K562 (cell line): ENCODE measurements at regions not wholly inside any gene's neighbourhood (a gene's known extent, or its start where the extent isn't known, plus 50 kb on each side); places are given as distances from the start of the nearest gene placed in this dataset.

Experiments
- ATAC-seq: fragments of 200-7000 bp; cut with Tn5 transposase; 3 replicates; pipeline ENCODE4 v1.9.1; 2020; ENCODE audit warnings: moderate library complexity
- BruUV-seq: library from RNA; stranded (reverse); fragments of 400-500 nt; replicated peaks from 2 replicates; lab custom pipeline; 2021; lab: Mats Ljungman, UMichigan
- CTCF ChIA-PET: fragments of 300-600 bp; formaldehyde crosslinking; extraction: SDS; loops from one replicate; lab custom pipeline; 2021; ENCODE audit warnings: low intra/inter-chr PET ratio; lab: Yijun Ruan, JAX
- POLR2A ChIA-PET: fragments of 300-600, 350-650 bp; sonication (Branson Sonifier 250); formaldehyde crosslinking; extraction: SDS; loops from one replicate; lab custom pipeline; 2021; ENCODE audit warnings: antibody characterized with exemption, inconsistent platforms; lab: Yijun Ruan, JAX
- DNase-seq, 4 experiments: peaks; one replicate each; pipeline versions ENCODE4 v3.0.0 to v3.0.0-alpha.2; 2011 to 2018; ENCODE audit warnings: low spot score in 3 of 4, mixed read lengths in 3 of 4; ENCODE audit errors: extremely low read depth in 1 of 4
- FAIRE-seq: peaks from 2 replicates; lab custom pipeline; 2011; peaks lifted over from hg19 to GRCh38; lab: Jason Lieb, UNC
- H2AFZ ChIP-seq: 2 replicates; pipeline ENCODE4 v1.6.0; 2011; ENCODE audit warnings: low read depth, low read length, control low read depth, inconsistent platforms
- H3K27ac ChIP-seq: fragments of 200-600 bp; 3 replicates; pipeline ENCODE4 v1.8.0; 2011; ENCODE audit warnings: low read depth, mild to moderate bottlenecking, control low read depth, inconsistent platforms, low read length, moderate library complexity, mixed read lengths; ENCODE audit errors: extremely low read depth
- H3K27me3 ChIP-seq, 2 experiments: fragments of 300-600 bp in 1 of 2; 2 replicates in 1 of 2; 3 replicates in 1 of 2; pipeline versions ENCODE4 v1.6.0 to v1.8.0; 2011; ENCODE audit warnings: inconsistent platforms in 2 of 2, low read length in 2 of 2, mild to moderate bottlenecking in 1 of 2, mixed read lengths in 1 of 2, moderate library complexity in 1 of 2; ENCODE audit not compliant: control insufficient read depth in 2 of 2, insufficient read depth in 2 of 2
- H3K36me3 ChIP-seq: fragments of 300-600 bp; 3 replicates; pipeline ENCODE4 v1.8.0; 2011; ENCODE audit warnings: mild to moderate bottlenecking, low read length, inconsistent platforms; ENCODE audit not compliant: control insufficient read depth, insufficient read depth
- H3K4me1 ChIP-seq, 2 experiments: fragments of 200-600 bp in 1 of 2; replicated peaks in 1 of 2; 2 replicates in 1 of 2; 3 replicates in 1 of 2; pipeline versions ENCODE4 v1.5.1 to v1.8.0; 2011; ENCODE audit warnings: inconsistent platforms in 2 of 2, low read length in 2 of 2, mild to moderate bottlenecking in 1 of 2, mixed read lengths in 1 of 2, moderate library complexity in 1 of 2; ENCODE audit not compliant: control insufficient read depth in 2 of 2, insufficient read depth in 2 of 2
- H3K4me2 ChIP-seq: 2 replicates; pipeline ENCODE4 v1.6.1; 2011; ENCODE audit warnings: low read length, control low read depth, inconsistent platforms, mixed read lengths; ENCODE audit not compliant: insufficient read depth
- H3K4me3 ChIP-seq: fragments of 200-600 bp; sonication (generic), shearing (Covaris generic); 2 replicates; pipeline ENCODE4 v1.5.1; 2016; ENCODE audit warnings: control low read depth, inconsistent platforms
- H3K79me2 ChIP-seq: fragments of 200-600 bp; 3 replicates; pipeline ENCODE4 v1.8.0; 2011; ENCODE audit warnings: low read length, inconsistent platforms; ENCODE audit not compliant: control insufficient read depth, insufficient read depth
- H3K9ac ChIP-seq, 2 experiments: 2 replicates each; pipeline versions ENCODE4 v1.6.0 to v1.6.1; 2011; ENCODE audit warnings: low read depth in 2 of 2, low read length in 2 of 2, control low read depth in 1 of 2, inconsistent platforms in 1 of 2, mild to moderate bottlenecking in 1 of 2, mixed read lengths in 1 of 2; ENCODE audit not compliant: insufficient read depth in 1 of 2
- H3K9me1 ChIP-seq: one replicate; pipeline ENCODE4 v1.6.0; 2011; ENCODE audit warnings: inconsistent platforms, mild to moderate bottlenecking, low read length, moderate library complexity; ENCODE audit not compliant: control insufficient read depth, insufficient read depth
- H3K9me3 ChIP-seq: replicated peaks from 2 replicates; pipeline ENCODE4 v1.5.1; 2011; ENCODE audit warnings: low read depth, low read length, inconsistent platforms; ENCODE audit not compliant: control insufficient read depth, insufficient read depth
- H4K20me1 ChIP-seq: replicated peaks from 2 replicates; pipeline ENCODE4 v1.6.1; 2011; ENCODE audit warnings: low read length, inconsistent platforms, mixed read lengths; ENCODE audit not compliant: control insufficient read depth, insufficient read depth
- CBX5 ChIP-seq: IDR thresholded peaks from 2 replicates; pipeline ENCODE4 v1.6.1; 2014; ENCODE audit warnings: low read depth, borderline replicate concordance
- RBM14 ChIP-seq: fragments of 200-400 bp; formaldehyde crosslinking; IDR thresholded peaks from 2 replicates; pipeline ENCODE4 v1.6.1; 2018; ENCODE audit warnings: low read depth, mild to moderate bottlenecking, low read length, moderate library complexity, borderline replicate concordance; ENCODE audit not compliant: insufficient read depth
- RNF219 ChIP-seq: fragments of 250-450 bp; sonication (Bioruptor Pico); IDR thresholded peaks from 2 replicates; pipeline ENCODE4 v1.5.0; 2022; ENCODE audit warnings: mild to moderate bottlenecking
- TBL1XR1 ChIP-seq, 2 experiments: IDR thresholded peaks; 2 replicates each; pipeline ENCODE4 v1.6.1; 2012; ENCODE audit warnings: improper control_type of control experiment in 2 of 2, low read length in 2 of 2, mild to moderate bottlenecking in 1 of 2
- YY1 ChIP-seq, 3 experiments: IDR thresholded peaks; 2 replicates each; pipeline ENCODE4 v1.6.1; 2011; ENCODE audit warnings: low read length in 2 of 3, mild to moderate bottlenecking in 2 of 3, moderate library complexity in 2 of 3, borderline replicate concordance in 1 of 3, control low read depth in 1 of 3, low read depth in 1 of 3; ENCODE audit not compliant: insufficient read depth in 3 of 3, insufficient replicate concordance in 2 of 3, control insufficient read depth in 1 of 3, insufficient read length in 1 of 3; ENCODE audit errors: extremely low read depth in 1 of 3
- WGBS: fragments of 100-300 bp; shearing (Covaris generic); methylation state at CpG from one replicate; pipeline ENCODE4 v1.1.6; 2016; ENCODE audit warnings: low coverage, mixed read lengths; ENCODE audit not compliant: insufficient coverage; ENCODE audit errors: missing lambda C conversion rate; 5-methylcytosine and 5-hydroxymethylcytosine counted together
- in situ Hi-C: fragments of 300-500 bp; cut with MboI; formaldehyde crosslinking; loops from 4 replicates; pipeline ENCODE4 v1.15.0; 2018; ENCODE audit warnings: inconsistent platforms, mixed read lengths
- intact Hi-C: fragments of 100-400 bp; cut with micrococcal nuclease; formaldehyde crosslinking; loops from 2 replicates; pipeline ENCODE4 v1.14.2; 2022
- TF ChIP-seq, protein P1 (sequence below): fragments of 450-650 bp; formaldehyde crosslinking; IDR thresholded peaks from 2 replicates; pipeline ENCODE4 v1.4.0; 2020; ENCODE audit warnings: mild to moderate bottlenecking

- H3K9me3 ChIP-seq: no peaks in the 10 kb centered on the region
- H3K79me2 ChIP-seq: no peaks in the 10 kb centered on the region
- in situ Hi-C loops (no loop called here), intact Hi-C loops (no loop called here)
- WGBS: 0% methylated on average over 3 of the region's 3 CpGs
- H3K9me1 ChIP-seq: no peaks in the 10 kb centered on the region
- no peaks in the 10 kb centered on the region for H3K27me3 ChIP-seq
- H3K4me1 ChIP-seq: no peaks in the 10 kb centered on the region
- H4K20me1 ChIP-seq: no peaks in the 10 kb centered on the region
- H3K4me2 ChIP-seq: no peak overlapping the region
- no peak for TF ChIP-seq TBL1XR1 (IDR thresholded peaks at IDR 0.05; ENCODE audit: low read length in 2 of 2)
- BruUV-seq: no TSS peak
- no peak overlapping the region for H3K9ac ChIP-seq
- no peak overlapping the region for H2AFZ ChIP-seq
- DNase-seq (no peak), ATAC-seq (no peak), FAIRE-seq (no peak)
- POLR2A ChIA-PET: interaction anchor here (1.2 kb wide), 1 partner anchor 12 kb away, joined by 3 read pairs; no protein-coding TSS in a partner anchor
- CTCF ChIA-PET: no interaction called here
- H3K36me3 ChIP-seq: no peaks in the 10 kb centered on the region
- H3K4me3 ChIP-seq: no peak overlapping the region
- H3K27ac ChIP-seq: no peak overlapping the region
Measured at GRCh38 chr5:158155811-158156505, 297.0 kb upstream of the CLINT1 start.

DNA sequence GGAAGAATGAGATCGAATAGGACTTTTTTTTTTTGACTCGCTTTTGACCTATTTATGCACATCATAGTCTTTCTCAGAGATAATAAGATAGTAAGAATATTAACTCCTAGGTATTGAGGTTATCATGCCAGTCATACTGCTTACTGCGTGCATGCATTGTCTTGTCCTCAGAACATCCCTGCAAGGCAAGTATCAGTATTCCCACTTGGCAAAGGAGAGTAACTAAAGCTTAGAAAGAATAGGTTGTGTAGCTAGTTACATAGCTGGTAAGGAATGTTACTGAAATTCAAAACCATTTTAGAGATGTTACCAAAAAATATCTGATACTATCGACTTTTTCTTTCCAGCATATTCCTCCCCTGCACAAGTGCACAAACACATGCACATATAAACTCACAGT is 296.1 kb upstream of the CLINT1 start:
- in situ Hi-C loops (no loop called here), intact Hi-C loops (no loop called here)
- no peak for ATAC-seq
- POLR2A ChIA-PET: interaction anchor here (1.1 kb wide), 1 partner anchor 11 kb away, joined by 3 read pairs; no protein-coding TSS in a partner anchor
- H3K9ac ChIP-seq: no peak overlapping the region
- no peak overlapping the region for H3K27ac ChIP-seq
- no peak for FAIRE-seq
- H3K9me1 ChIP-seq: no peaks in the 10 kb centered on the region
- H4K20me1 ChIP-seq: no peaks in the 10 kb centered on the region
- BruUV-seq: no TSS peak
- no peaks in the 10 kb centered on the region for H3K9me3 ChIP-seq
- no peak for DNase-seq
- H2AFZ ChIP-seq: no peak overlapping the region
- 0% methylated on average over 4 of the region's 4 CpGs for WGBS
- CTCF ChIA-PET: no interaction called here
- H3K4me3 ChIP-seq: no peak overlapping the region
- H3K4me2 ChIP-seq: no peak overlapping the region
- no peaks in the 10 kb centered on the region for H3K79me2 ChIP-seq
- no peaks in the 10 kb centered on the region for H3K27me3 ChIP-seq
- H3K36me3 ChIP-seq: no peaks in the 10 kb centered on the region
- H3K4me1 ChIP-seq: no peaks in the 10 kb centered on the region
- TF ChIP-seq, protein P1, sequence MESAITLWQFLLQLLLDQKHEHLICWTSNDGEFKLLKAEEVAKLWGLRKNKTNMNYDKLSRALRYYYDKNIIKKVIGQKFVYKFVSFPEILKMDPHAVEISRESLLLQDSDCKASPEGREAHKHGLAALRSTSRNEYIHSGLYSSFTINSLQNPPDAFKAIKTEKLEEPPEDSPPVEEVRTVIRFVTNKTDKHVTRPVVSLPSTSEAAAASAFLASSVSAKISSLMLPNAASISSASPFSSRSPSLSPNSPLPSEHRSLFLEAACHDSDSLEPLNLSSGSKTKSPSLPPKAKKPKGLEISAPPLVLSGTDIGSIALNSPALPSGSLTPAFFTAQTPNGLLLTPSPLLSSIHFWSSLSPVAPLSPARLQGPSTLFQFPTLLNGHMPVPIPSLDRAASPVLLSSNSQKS (CRISPR knock-in tag): no peak
- TF ChIP-seq YY1 (IDR thresholded peaks at IDR 0.05; ENCODE audit: borderline replicate concordance in 1 of 3, control insufficient read depth in 1 of 3, extremely low read depth in 1 of 3, insufficient read depth in 3 of 3, insufficient read length in 1 of 3, insufficient replicate concordance in 2 of 3, low read depth in 1 of 3, low read length in 2 of 3) (no peak), RNF219 (CRISPR knock-in tag) (no peak), CBX5 (no peak), RBM14 (no peak)
